Neural progenitor cell (in vitro differentiated cells): ENCODE measurements at regions not wholly inside any gene's neighbourhood (a gene's known extent, or its start where the extent isn't known, plus 50 kb on each side); places are given as distances from the start of the nearest gene placed in this dataset.
"Not testable (repeated sequence)": the region's sequence is repeated elsewhere in the genome, so short reads cannot be mapped to it uniquely, and the experiment has no call there.

ENCODE experiments used
- DNase-seq: peaks from one replicate; pipeline ENCODE4 v3.0.0-alpha.2; 2016; ENCODE audit warnings: low spot score
- H2AFZ ChIP-seq: fragments of 200-600 bp; sonication (generic); replicated peaks from 2 replicates; pipeline ENCODE4 v1.6.1; 2016; ENCODE audit warnings: antibody characterized with exemption
- H3F3A ChIP-seq: fragments of 200-600 bp; sonication (generic); 2 replicates; pipeline ENCODE4 v1.6.1; 2016; ENCODE audit warnings: antibody characterized with exemption, low read depth
- H3K27ac ChIP-seq: fragments of 200-600 bp; sonication (generic); 2 replicates; pipeline ENCODE4 v1.5.1; 2016; ENCODE audit warnings: mild to moderate bottlenecking
- H3K27me3 ChIP-seq: fragments of 200-600 bp; sonication (generic); 2 replicates; pipeline ENCODE4 v1.6.1; 2016; ENCODE audit warnings: mild to moderate bottlenecking, moderate library complexity
- H3K36me3 ChIP-seq: fragments of 200-600 bp; sonication (generic); 2 replicates; pipeline ENCODE4 v1.5.1; 2016
- H3K4me1 ChIP-seq: fragments of 200-600 bp; sonication (generic); 2 replicates; pipeline ENCODE4 v1.6.1; 2016; ENCODE audit warnings: mixed run types
- H3K4me2 ChIP-seq: fragments of 200-600 bp; sonication (generic); 2 replicates; pipeline ENCODE4 v1.6.1; 2016
- H3K4me3 ChIP-seq: fragments of 200-600 bp; sonication (generic); 2 replicates; pipeline ENCODE4 v1.5.1; 2016
- H3K79me2 ChIP-seq: fragments of 200-600 bp; sonication (generic); 2 replicates; pipeline ENCODE4 v1.6.1; 2016; ENCODE audit warnings: low read depth
- H3K9ac ChIP-seq: fragments of 200-600 bp; sonication (generic); 2 replicates; pipeline ENCODE4 v1.6.1; 2016
- H3K9me3 ChIP-seq: fragments of 200-600 bp; sonication (generic); 2 replicates; pipeline ENCODE4 v1.5.1; 2016; ENCODE audit warnings: low read depth
- H4K20me1 ChIP-seq: fragments of 200-600 bp; sonication (generic); 2 replicates; pipeline ENCODE4 v1.6.1; 2016; ENCODE audit warnings: low read depth
- H3K27ac Mint-ChIP-seq: 3 replicates; pipeline ENCODE4 v1.8.0; 2021; ENCODE audit warnings: mixed read lengths
- H3K27me3 Mint-ChIP-seq: 2 replicates; pipeline ENCODE4 v1.8.0; 2022; ENCODE audit warnings: low read depth, mild to moderate bottlenecking, inconsistent platforms, moderate library complexity, mixed read lengths; ENCODE audit not compliant: insufficient read depth
- H3K36me3 Mint-ChIP-seq: 3 replicates; pipeline ENCODE4 v1.8.0; 2021; ENCODE audit warnings: mixed read lengths
- H3K4me1 Mint-ChIP-seq: 3 replicates; pipeline ENCODE4 v1.8.0; 2021; ENCODE audit warnings: mixed read lengths
- H3K4me3 Mint-ChIP-seq: 3 replicates; pipeline ENCODE4 v1.8.0; 2021; ENCODE audit warnings: mild to moderate bottlenecking, moderate library complexity, mixed read lengths
- H3K9me3 Mint-ChIP-seq: 3 replicates; pipeline ENCODE4 v1.8.0; 2020; ENCODE audit warnings: mixed read lengths
- EZH2 ChIP-seq: fragments of 200-600 bp; sonication (generic); IDR thresholded peaks from 2 replicates; pipeline ENCODE4 v1.6.1; 2017; ENCODE audit warnings: antibody characterized with exemption, mild to moderate bottlenecking, moderate library complexity
- EZH2phosphoT487 ChIP-seq: fragments of 200-600 bp; sonication (generic); IDR thresholded peaks from 2 replicates; pipeline ENCODE4 v1.6.1; 2017; ENCODE audit warnings: antibody characterized with exemption
- TF ChIP-seq, protein P1 (sequence below): fragments of 200-600 bp; sonication (generic); IDR thresholded peaks from 2 replicates; pipeline ENCODE4 v1.5.1; 2017; ENCODE audit warnings: antibody characterized with exemption, mild to moderate bottlenecking

DNA sequence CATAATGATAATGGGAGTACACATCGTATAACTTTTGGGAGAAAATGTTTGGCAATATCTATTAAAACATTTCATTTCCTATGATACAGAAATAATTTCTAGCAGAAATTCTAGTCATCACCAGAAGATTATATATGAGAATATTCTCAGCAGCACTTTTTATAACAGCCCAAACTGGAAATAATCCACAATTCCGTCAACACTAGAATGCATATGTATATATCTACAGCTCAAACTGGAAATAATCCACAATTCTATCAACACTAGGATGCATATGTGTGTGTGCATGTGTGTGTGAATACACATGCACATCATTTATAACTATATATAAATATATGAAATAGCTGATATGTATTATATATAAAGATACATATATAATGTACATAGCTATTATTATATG lies 408.0 kb upstream of the KLHL1 start:
- Histone ChIP-seq H3K4me1 (peaks cover 3% of the 10 kb centered on the region), H3K36me3 (no peaks in the 10 kb centered on the region), H3K79me2 (no peaks in the 10 kb centered on the region), H2AFZ (no peak overlapping the region), H3K9ac (no peak overlapping the region), H3F3A (no peaks in the 10 kb centered on the region), H4K20me1 (no peaks in the 10 kb centered on the region), H3K27ac (no peak overlapping the region), H3K4me2 (no peak overlapping the region), H3K27me3 (no peaks in the 10 kb centered on the region), H3K9me3 (no peaks in the 10 kb centered on the region), H3K4me3 (no peak overlapping the region)
- Mint-ChIP-seq H3K36me3 (no peaks in the 10 kb centered on the region), H3K4me1 (no peaks in the 10 kb centered on the region), H3K4me3 (no peak overlapping the region), H3K9me3 (no peaks in the 10 kb centered on the region), H3K27ac (no peak overlapping the region), H3K27me3 (no peaks in the 10 kb centered on the region)
- DNase-seq, result no peak
- TF ChIP-seq EZH2phosphoT487, result no peak
- TF ChIP-seq, protein P1, sequence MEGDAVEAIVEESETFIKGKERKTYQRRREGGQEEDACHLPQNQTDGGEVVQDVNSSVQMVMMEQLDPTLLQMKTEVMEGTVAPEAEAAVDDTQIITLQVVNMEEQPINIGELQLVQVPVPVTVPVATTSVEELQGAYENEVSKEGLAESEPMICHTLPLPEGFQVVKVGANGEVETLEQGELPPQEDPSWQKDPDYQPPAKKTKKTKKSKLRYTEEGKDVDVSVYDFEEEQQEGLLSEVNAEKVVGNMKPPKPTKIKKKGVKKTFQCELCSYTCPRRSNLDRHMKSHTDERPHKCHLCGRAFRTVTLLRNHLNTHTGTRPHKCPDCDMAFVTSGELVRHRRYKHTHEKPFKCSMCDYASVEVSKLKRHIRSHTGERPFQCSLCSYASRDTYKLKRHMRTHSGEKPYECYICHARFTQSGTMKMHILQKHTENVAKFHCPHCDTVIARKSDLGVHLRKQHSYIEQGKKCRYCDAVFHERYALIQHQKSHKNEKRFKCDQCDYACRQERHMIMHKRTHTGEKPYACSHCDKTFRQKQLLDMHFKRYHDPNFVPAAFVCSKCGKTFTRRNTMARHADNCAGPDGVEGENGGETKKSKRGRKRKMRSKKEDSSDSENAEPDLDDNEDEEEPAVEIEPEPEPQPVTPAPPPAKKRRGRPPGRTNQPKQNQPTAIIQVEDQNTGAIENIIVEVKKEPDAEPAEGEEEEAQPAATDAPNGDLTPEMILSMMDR, result no peak
- no peak for TF ChIP-seq EZH2

DNA sequence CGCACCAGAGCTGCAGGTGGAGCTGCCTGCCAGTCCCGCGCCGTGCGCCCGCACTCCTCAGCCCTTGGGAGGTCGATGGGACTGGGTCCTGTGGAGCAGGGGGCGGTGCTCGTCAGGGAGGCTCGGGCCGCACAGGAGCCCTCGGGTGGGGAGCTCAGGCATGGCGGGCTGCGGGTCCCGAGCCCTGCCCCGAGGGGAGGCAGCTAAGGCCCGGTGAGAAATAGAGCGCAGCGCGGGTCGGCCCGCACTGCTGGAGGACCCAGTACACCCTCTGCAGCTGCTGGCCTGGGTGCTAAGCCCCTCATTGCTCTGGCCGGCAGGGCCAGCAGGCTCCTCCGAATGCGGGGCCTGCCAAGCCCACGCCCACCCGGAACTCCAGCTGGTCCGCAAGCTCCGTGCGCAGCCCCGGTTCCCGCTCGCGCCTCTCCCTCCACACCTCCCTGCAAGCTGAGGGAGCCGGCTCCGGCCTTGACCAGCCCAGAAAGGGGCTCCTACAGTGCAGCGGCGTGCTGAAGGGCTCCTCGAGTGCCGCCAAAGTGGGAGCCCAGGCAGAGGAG lies 403.7 kb upstream of the KLHL1 start:
- not testable (repeated sequence) for H3K79me2 ChIP-seq, H3K9me3 Mint-ChIP-seq, H3K9ac ChIP-seq, H3K4me3 Mint-ChIP-seq, H3K36me3 Mint-ChIP-seq, H3K27me3 ChIP-seq, H3K27me3 Mint-ChIP-seq, H3K27ac Mint-ChIP-seq, DNase-seq, H4K20me1 ChIP-seq, H3K4me1 Mint-ChIP-seq, H3K9me3 ChIP-seq, H3F3A ChIP-seq, H2AFZ ChIP-seq, H3K4me3 ChIP-seq, H3K4me2 ChIP-seq, H3K27ac ChIP-seq, H3K4me1 ChIP-seq, H3K36me3 ChIP-seq

DNA sequence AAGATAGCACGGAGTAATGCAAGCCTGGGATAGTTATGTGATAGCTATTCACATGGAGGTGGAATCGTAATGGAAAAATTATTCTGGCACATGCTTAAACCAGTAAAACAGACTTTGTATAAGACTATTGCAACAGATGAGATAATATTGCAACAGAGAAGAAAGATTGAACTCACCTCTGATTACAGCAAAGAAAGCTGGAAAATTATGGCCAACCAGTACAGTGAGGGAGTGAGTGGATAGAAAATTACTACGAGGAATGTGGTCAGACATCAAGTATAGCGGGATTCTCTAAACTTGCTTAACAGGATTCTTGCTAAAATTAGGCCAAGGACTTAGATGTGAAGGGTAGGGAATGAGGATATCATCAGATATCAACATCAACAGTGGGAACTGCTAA lies 397.6 kb upstream of the KLHL1 start:
- H3K4me3 ChIP-seq, result no peak overlapping the region
- no peak for DNase-seq
- no peak overlapping the region for H3K4me3 Mint-ChIP-seq
- no peaks in the 10 kb centered on the region for H3K79me2 ChIP-seq
- H3K36me3 ChIP-seq, result no peaks in the 10 kb centered on the region
- no peaks in the 10 kb centered on the region for H3F3A ChIP-seq
- H3K9me3 ChIP-seq, result no peaks in the 10 kb centered on the region
- H3K9me3 Mint-ChIP-seq, result no peaks in the 10 kb centered on the region
- no peaks in the 10 kb centered on the region for H3K27me3 ChIP-seq
- TF ChIP-seq EZH2, result no peak
- TF ChIP-seq EZH2phosphoT487, result no peak
- TF ChIP-seq, protein P1, result no peak
- H4K20me1 ChIP-seq, result no peaks in the 10 kb centered on the region
- H3K4me2 ChIP-seq, result no peak overlapping the region
- H3K27ac ChIP-seq, result no peak overlapping the region
- H3K36me3 Mint-ChIP-seq, result no peaks in the 10 kb centered on the region
- no peak overlapping the region for H3K27ac Mint-ChIP-seq
- H3K4me1 ChIP-seq, result no peaks in the 10 kb centered on the region
- no peaks in the 10 kb centered on the region for H3K4me1 Mint-ChIP-seq
- no peak overlapping the region for H2AFZ ChIP-seq
- no peaks in the 10 kb centered on the region for H3K27me3 Mint-ChIP-seq
- no peak overlapping the region for H3K9ac ChIP-seq

DNA sequence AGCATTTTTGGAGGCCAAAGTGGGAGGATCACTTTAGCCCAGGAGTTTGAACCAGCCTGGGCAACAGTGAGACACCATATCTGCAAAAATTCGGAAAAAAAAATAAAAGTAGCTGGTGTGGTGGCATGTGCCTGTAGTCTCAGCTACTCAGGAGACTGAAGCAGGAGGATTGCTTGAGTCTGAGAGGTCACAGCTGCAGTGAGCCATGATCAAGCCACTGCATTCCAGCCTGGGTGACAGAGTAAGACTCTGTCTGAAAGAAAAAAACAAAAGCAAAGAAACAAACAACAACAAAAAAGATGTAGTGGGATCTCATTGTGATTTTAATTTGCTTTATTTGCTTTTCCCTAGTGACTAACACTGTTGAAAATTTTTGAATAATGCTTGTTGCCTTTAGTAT lies 394.7 kb upstream of the KLHL1 start:
- no peaks in the 10 kb centered on the region for H3K9me3 Mint-ChIP-seq
- H3K36me3 Mint-ChIP-seq, result no peaks in the 10 kb centered on the region
- H3K4me3 Mint-ChIP-seq, result no peak overlapping the region
- H3K4me1 ChIP-seq, result no peaks in the 10 kb centered on the region
- H3K9ac ChIP-seq, result no peak overlapping the region
- H4K20me1 ChIP-seq, result no peaks in the 10 kb centered on the region
- TF ChIP-seq, protein P1, result no peak
- TF ChIP-seq EZH2phosphoT487, result no peak
- TF ChIP-seq EZH2, result no peak
- H3K9me3 ChIP-seq, result no peaks in the 10 kb centered on the region
- no peak overlapping the region for H3K27ac ChIP-seq
- peak; percentile 37 for DNase-seq
- H3K4me3 ChIP-seq, result no peak overlapping the region
- no peak overlapping the region for H2AFZ ChIP-seq
- no peaks in the 10 kb centered on the region for H3K79me2 ChIP-seq
- H3K36me3 ChIP-seq, result no peaks in the 10 kb centered on the region
- no peaks in the 10 kb centered on the region for H3F3A ChIP-seq
- no peaks in the 10 kb centered on the region for H3K27me3 Mint-ChIP-seq
- no peaks in the 10 kb centered on the region for H3K27me3 ChIP-seq
- H3K27ac Mint-ChIP-seq, result no peak overlapping the region
- no peak overlapping the region for H3K4me2 ChIP-seq
- no peaks in the 10 kb centered on the region for H3K4me1 Mint-ChIP-seq
